NCI-H2227 treated with DMSO at 0.1 percent for 48 hours (cell line): ENCODE measurements at regions not wholly inside any gene's neighbourhood (a gene's known extent, or its start where the extent isn't known, plus 50 kb on each side); places are given as distances from the start of the nearest gene placed in this dataset.
A peak's percentile ranks its signal among the peaks of the same experiment; 100 is the strongest.
"Not testable (repeated sequence)": the region's sequence is repeated elsewhere in the genome, so short reads cannot be mapped to it uniquely, and the experiment has no call there.

ENCODE experiments used
- DNase-seq: peaks from one replicate; lab custom pipeline; 2025; lab: John Stamatoyannopoulos, UW

GRCh38 chr3:125810010-125810409 lies 159.0 kb upstream of the ROPN1B start:
- not testable (repeated sequence) for DNase-seq

- DNase-seq: not testable (repeated sequence)
Measured at GRCh38 chr3:125822175-125822574, 146.8 kb upstream of the ROPN1B start.

- not testable (repeated sequence) for DNase-seq
Measured at GRCh38 chr3:125831005-125831750, 137.8 kb upstream of the ROPN1B start.

GRCh38 chr3:125835562-125835961 lies 133.4 kb upstream of the ROPN1B start:
- DNase-seq: not testable (repeated sequence)

GRCh38 chr3:125836011-125836551 lies 132.9 kb upstream of the ROPN1B start:
- peak; percentile 5 for DNase-seq

GRCh38 chr3:125836786-125837185 lies 132.2 kb upstream of the ROPN1B start:
- DNase-seq: not testable (repeated sequence)

- not testable (repeated sequence) for DNase-seq
Measured at GRCh38 chr3:125838857-125839256, 130.1 kb upstream of the ROPN1B start.

- not testable (repeated sequence) for DNase-seq
Measured at GRCh38 chr3:125840465-125840864, 128.5 kb upstream of the ROPN1B start.

GRCh38 chr3:125847966-125848365 lies 121.0 kb upstream of the ROPN1B start:
- DNase-seq: not testable (repeated sequence)

GRCh38 chr3:125855006-125855405 lies 114.0 kb upstream of the ROPN1B start:
- DNase-seq: not testable (repeated sequence)

- DNase-seq: not testable (repeated sequence)
Measured at GRCh38 chr3:125860547-125860946, 108.4 kb upstream of the ROPN1B start.

GRCh38 chr3:125862841-125863254 lies 106.1 kb upstream of the ROPN1B start:
- not testable (repeated sequence) for DNase-seq

- not testable (repeated sequence) for DNase-seq
Measured at GRCh38 chr3:125864532-125864931, 104.4 kb upstream of the ROPN1B start.

GRCh38 chr3:125886006-125886405 lies 83.0 kb upstream of the ROPN1B start:
- DNase-seq: peak; percentile 72

- not testable (repeated sequence) for DNase-seq
Measured at GRCh38 chr3:125899181-125899580, 69.8 kb upstream of the ROPN1B start.

GRCh38 chr3:125901473-125901872 lies 67.5 kb upstream of the ROPN1B start:
- DNase-seq: not testable (repeated sequence)

- not testable (repeated sequence) for DNase-seq
Measured at GRCh38 chr3:125903780-125904455, 65.1 kb upstream of the ROPN1B start.

- DNase-seq: not testable (repeated sequence)
Measured at GRCh38 chr3:125907279-125907678, 61.7 kb upstream of the ROPN1B start.

GRCh38 chr3:125910851-125911250 lies 58.1 kb upstream of the ROPN1B start:
- DNase-seq: not testable (repeated sequence)

- not testable (repeated sequence) for DNase-seq
Measured at GRCh38 chr3:125914608-125915436, 54.2 kb upstream of the ROPN1B start.

GRCh38 chr3:125915437-125915787 lies 53.6 kb upstream of the ROPN1B start:
- not testable (repeated sequence) for DNase-seq

- DNase-seq: peak; percentile 87
Measured at GRCh38 chr3:125915792-125916375, 53.1 kb upstream of the ROPN1B start.
